Upper lobe of right lung (tissue), 1 donor: ENCODE measurements at regions not wholly inside any gene's neighbourhood (a gene's known extent, or its start where the extent isn't known, plus 50 kb on each side); places are given as distances from the start of the nearest gene placed in this dataset.

ENCODE experiments used
- ATAC-seq: fragments of 200-7000 bp; cut with Tn5 transposase; one replicate; pipeline ENCODE4 v1.9.1; 2020; ENCODE audit warnings: mild to moderate bottlenecking, moderate library complexity
- DNase-seq: peaks from one replicate; pipeline ENCODE4 v3.0.0-alpha.2; 2020
- H3K27ac ChIP-seq: fragments of 200-600 bp; one replicate; pipeline ENCODE4 v1.8.0; 2022
- H3K27me3 ChIP-seq: fragments of 200-600 bp; one replicate; pipeline ENCODE4 v1.8.0; 2022; ENCODE audit warnings: mild to moderate bottlenecking
- H3K36me3 ChIP-seq: fragments of 200-600 bp; one replicate; pipeline ENCODE4 v1.8.0; 2022
- H3K4me1 ChIP-seq: fragments of 200-600 bp; one replicate; pipeline ENCODE4 v1.8.0; 2022
- H3K4me3 ChIP-seq: fragments of 200-600 bp; one replicate; pipeline ENCODE4 v1.8.0; 2022; ENCODE audit warnings: mild to moderate bottlenecking
- H3K9me3 ChIP-seq: fragments of 200-600 bp; one replicate; pipeline ENCODE4 v1.8.0; 2022
- intact Hi-C: fragments of 100-400 bp; cut with DNase I; formaldehyde crosslinking; loops from one replicate; pipeline ENCODE4 v1.11.0; 2022
- TF ChIP-seq, protein P1 (sequence below): fragments of 200-600 bp; IDR thresholded peaks from one replicate; pipeline ENCODE4 v1.8.0; 2022; ENCODE audit warnings: antibody characterized with exemption
- donor health status: DM: no; HTN: yes; CAD: no; lungs with severe emphysema.

DNA sequence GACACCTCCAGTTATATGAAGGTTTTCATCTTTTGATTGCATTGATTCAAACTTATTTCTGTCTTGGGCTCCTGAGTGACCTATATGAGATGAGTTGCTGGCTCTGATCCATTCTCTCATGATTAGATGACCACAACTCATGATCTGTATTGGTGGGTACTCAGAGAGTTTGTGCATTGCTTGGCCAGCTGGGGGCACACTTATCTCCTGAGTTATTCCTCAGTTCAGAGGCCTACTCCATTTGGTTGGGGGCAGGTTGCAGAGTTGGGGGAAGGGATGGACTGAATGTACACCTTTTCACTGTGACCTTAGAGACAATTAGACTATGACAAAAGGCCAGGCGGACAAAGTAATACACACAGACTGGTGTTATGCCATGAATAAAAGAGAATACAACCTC, 166.2 kb upstream of the SEMA6D start:
- Histone ChIP-seq H3K4me1 (no peaks in the 10 kb centered on the region), H3K9me3 (no peaks in the 10 kb centered on the region), H3K27me3 (no peaks in the 10 kb centered on the region), H3K27ac (no peak overlapping the region), H3K4me3 (no peak overlapping the region), H3K36me3 (no peaks in the 10 kb centered on the region)
- ATAC-seq (no peak), DNase-seq (no peak)
- intact Hi-C loops: no loop called here
- TF ChIP-seq, protein P1, sequence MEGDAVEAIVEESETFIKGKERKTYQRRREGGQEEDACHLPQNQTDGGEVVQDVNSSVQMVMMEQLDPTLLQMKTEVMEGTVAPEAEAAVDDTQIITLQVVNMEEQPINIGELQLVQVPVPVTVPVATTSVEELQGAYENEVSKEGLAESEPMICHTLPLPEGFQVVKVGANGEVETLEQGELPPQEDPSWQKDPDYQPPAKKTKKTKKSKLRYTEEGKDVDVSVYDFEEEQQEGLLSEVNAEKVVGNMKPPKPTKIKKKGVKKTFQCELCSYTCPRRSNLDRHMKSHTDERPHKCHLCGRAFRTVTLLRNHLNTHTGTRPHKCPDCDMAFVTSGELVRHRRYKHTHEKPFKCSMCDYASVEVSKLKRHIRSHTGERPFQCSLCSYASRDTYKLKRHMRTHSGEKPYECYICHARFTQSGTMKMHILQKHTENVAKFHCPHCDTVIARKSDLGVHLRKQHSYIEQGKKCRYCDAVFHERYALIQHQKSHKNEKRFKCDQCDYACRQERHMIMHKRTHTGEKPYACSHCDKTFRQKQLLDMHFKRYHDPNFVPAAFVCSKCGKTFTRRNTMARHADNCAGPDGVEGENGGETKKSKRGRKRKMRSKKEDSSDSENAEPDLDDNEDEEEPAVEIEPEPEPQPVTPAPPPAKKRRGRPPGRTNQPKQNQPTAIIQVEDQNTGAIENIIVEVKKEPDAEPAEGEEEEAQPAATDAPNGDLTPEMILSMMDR: no peak

DNA sequence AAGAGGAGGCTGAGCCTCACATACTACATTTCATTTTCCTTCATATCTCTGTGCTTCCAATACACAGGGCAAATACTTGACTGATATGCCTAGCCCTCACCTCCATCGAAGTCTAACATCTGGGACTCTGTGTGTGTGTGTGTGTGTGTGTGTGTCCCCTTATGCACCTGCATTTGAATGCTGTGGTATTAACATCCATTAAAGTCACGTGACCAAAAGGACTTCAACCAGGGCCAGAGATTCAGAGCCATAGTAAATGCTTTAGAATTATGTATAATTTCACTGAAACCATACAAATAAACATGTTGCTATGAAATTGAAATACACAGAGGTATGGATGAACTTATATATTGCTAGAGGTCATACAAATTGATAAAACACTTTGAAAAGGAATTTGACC, 165.8 kb upstream of the SEMA6D start:
- intact Hi-C loops: no loop called here
- TF ChIP-seq, protein P1: no peak
- no peaks in the 10 kb centered on the region for H3K36me3 ChIP-seq
- ATAC-seq (no peak), DNase-seq (no peak)
- H3K9me3 ChIP-seq: no peaks in the 10 kb centered on the region
- H3K27ac ChIP-seq: no peak overlapping the region
- H3K4me3 ChIP-seq: no peak overlapping the region
- no peaks in the 10 kb centered on the region for H3K27me3 ChIP-seq
- no peaks in the 10 kb centered on the region for H3K4me1 ChIP-seq

DNA sequence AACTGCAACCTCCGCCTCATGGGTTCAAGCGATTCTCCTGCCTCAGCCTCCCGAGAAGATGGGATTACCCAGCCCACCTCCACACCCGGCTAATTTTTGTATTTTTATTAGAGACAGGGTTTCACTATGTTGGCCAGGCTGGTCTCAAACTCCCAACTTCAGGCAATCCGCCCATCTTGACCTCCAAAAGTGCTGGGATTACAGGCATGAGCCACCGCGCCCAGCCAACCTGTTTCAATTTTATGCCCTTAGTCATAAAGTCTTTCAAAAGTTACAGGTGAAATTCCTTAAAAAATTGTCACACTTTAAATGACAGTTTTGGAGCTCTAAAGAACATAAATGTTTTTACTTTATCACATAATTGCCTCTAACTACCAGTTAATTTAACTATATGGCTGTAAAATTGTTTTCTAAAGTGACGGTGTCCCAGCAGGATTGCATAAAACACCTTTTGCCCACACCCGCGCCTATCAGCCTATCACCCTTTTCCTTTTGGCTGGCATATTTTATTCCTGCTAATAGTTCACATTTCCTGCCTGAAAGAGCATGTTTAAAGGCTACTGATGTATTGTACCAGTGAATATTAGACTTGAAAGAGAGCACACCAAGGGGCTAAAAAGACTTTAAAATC, 164.2 kb upstream of the SEMA6D start:
- TF ChIP-seq, protein P1: no peak
- Histone ChIP-seq H3K27ac (no peak overlapping the region), H3K27me3 (no peaks in the 10 kb centered on the region), H3K4me1 (no peaks in the 10 kb centered on the region), H3K9me3 (no peaks in the 10 kb centered on the region), H3K4me3 (no peak overlapping the region), H3K36me3 (no peaks in the 10 kb centered on the region)
- ATAC-seq: no peak
- no peak for DNase-seq
- intact Hi-C loops: no loop called here

DNA sequence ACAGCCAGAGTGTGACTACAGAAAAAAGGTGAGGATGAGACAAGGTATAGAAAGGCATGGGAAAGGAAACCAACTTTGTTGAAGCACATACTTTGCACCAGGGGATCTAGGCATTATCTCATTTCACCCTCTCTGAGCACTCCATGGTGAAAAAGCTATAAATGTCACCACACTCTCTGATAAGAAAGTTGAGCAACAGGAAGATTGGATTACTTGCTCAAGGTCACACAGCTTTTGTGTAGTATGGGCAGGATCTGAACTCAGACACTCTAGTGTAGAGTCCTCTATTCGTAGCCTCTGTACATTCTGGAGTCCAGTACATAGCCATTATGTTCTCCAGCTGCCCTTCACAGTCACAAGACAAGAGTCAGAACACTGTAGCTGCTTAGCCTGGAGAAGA, 163.4 kb upstream of the SEMA6D start:
- H3K9me3 ChIP-seq: no peaks in the 10 kb centered on the region
- no peak overlapping the region for H3K4me3 ChIP-seq
- TF ChIP-seq, protein P1: no peak
- no peak for ATAC-seq
- no peak overlapping the region for H3K27ac ChIP-seq
- intact Hi-C loops: no loop called here
- H3K36me3 ChIP-seq: no peaks in the 10 kb centered on the region
- no peaks in the 10 kb centered on the region for H3K4me1 ChIP-seq
- H3K27me3 ChIP-seq: no peaks in the 10 kb centered on the region
- DNase-seq: no peak

DNA sequence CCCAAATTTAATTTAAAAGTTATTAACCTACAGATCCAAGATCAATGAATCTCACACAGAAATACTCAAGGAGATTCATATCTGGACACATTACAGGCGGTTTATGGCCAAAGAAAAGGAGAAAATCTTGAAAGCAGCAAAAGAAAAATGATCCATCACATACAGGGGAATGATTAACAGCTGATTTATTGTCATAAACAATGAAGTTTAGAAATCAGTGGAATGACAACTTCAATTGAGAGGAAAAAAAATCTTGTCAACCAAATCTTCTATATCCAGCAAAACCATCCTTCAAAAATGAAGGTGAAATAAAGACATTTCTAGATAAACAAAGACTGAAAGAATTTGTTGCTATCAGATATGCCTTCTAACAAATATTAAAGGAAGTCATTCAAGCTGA, 156.2 kb upstream of the SEMA6D start:
- intact Hi-C loops: no loop called here

More for the DNA sequence above, 156.2 kb upstream of the SEMA6D start:
- H3K4me1 ChIP-seq: no peaks in the 10 kb centered on the region
- no peak for ATAC-seq
- H3K27ac ChIP-seq: no peak overlapping the region
- no peak overlapping the region for H3K4me3 ChIP-seq
- DNase-seq: no peak
- no peaks in the 10 kb centered on the region for H3K36me3 ChIP-seq
- peaks cover 12% of the 10 kb centered on the region for H3K9me3 ChIP-seq
- TF ChIP-seq, protein P1: no peak
- H3K27me3 ChIP-seq: no peaks in the 10 kb centered on the region
